Hepatic stellate cell (primary cell): ENCODE measurements at regions not wholly inside any gene's neighbourhood (a gene's known extent, or its start where the extent isn't known, plus 50 kb on each side); places are given as distances from the start of the nearest gene placed in this dataset.

Experiments used
- DNase-seq: peaks from one replicate; pipeline ENCODE4 v3.0.0; 2011; ENCODE audit warnings: low spot score

DNA sequence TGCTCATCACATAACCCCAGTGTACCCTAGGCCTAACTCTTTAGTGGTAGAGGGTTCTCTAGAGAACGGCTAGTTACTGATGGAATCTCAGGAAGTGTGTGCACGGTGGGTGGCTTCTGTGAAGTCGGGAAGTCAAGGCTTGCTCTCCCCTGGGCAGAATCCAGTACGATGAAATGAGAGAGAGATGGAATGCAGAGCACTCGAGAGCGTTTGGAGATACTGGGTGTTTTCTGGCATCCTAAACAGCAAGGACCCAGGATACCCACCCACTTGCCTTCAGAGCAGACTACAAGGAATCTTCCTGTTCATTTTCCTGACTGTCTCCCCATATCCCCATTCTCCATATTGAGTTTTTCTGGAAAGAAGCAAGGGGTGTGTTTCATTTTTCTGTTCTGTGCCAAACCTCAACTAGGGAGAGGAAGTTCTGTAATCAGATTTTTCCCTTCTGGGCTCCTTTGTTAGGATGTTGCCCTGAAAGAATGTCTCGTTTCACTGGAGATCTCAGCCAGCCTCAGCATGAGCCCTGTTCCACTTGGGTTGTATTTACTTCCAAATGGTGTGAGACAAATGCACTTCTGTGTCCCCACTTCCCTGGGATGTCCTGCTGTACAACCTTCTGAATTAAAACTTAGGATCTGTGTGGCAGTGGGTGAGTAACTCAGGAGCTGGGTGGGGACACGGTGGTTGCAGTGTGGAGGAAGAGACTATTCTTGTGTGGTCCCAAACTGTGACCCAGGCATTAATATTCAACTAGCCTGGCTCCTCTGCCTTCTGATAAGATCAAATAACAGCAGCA is 108.9 kb upstream of the SPRY4 start:
- peak; percentile 45 for DNase-seq

DNA sequence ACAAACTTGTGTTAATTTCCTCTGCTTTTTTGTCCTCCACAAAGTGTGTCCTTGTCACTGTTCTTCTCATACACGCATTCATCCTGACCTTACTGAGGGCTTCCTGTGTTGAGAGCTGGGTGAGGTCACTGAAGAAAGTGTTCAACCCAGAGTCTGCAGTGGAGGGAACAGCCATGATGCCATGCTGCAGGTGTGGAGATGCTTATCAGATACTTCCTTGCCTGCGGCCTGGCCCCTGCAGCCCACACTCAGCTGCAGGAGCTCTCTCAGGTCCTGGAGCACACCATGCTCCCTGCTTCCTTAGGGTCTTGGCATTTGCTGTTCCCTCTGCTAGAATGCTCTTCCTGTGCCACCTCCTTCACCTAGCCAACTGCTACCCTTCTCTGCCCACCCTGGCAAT is 108.1 kb upstream of the SPRY4 start:
- DNase-seq = no peak

DNA sequence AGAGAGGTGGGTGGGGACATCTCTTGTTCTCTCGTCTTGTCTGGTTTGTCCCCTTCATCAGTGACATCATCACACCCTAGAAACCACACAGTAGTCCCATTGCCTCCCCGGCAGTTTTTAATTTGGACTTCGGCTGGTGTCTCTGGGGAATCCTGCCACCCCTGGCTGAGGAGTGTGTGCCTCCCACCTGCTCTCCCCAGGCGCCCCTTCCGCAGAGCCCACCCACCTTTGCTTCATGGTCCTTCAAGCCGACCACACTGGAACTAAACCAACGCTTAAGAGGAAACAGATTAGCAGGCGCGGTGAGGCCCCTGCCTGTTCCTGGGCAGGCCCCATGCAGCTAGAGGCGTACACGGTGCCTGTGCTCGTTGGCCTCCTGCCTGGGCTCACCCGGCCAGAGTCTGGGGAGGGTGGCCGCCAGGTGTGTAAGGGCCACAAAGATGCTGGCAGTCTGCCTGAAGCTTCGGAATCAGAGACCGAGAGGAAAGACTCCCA is 107.6 kb upstream of the SPRY4 start:
- DNase-seq = no peak

DNA sequence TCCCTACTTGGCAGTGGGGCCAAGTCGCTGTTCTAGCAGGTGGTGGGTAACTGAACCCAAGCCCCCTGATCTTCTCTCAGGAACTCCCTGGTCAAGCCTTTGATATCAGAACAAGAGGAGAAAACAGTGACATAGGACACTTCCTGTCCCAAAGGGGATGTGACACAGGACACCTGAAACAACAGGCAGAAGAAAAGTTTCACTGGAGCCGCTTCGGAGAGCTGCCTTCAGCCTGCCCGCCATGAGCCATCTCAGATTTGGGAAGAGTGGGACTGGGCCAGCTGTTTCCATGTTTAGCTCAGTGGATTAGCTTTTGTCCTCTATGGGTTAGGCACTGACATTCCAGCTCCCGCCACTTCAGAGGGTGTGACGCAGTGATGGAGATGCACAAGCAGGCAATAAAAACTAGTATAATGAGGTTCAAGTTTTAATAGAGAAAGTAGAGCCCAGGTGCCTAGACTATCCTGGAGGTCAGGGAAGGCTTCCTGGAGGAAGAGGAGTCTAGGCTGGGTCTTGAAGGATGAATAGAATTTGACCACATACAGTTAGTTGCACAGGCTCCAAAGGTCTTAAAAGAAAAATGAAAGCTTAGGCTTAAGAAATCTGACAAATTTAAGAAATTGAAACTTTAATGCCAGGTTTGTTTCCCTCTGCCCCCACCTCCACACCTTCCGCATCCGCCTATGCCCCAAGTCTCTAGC is 104.1 kb upstream of the SPRY4 start:
- no peak for DNase-seq

DNA sequence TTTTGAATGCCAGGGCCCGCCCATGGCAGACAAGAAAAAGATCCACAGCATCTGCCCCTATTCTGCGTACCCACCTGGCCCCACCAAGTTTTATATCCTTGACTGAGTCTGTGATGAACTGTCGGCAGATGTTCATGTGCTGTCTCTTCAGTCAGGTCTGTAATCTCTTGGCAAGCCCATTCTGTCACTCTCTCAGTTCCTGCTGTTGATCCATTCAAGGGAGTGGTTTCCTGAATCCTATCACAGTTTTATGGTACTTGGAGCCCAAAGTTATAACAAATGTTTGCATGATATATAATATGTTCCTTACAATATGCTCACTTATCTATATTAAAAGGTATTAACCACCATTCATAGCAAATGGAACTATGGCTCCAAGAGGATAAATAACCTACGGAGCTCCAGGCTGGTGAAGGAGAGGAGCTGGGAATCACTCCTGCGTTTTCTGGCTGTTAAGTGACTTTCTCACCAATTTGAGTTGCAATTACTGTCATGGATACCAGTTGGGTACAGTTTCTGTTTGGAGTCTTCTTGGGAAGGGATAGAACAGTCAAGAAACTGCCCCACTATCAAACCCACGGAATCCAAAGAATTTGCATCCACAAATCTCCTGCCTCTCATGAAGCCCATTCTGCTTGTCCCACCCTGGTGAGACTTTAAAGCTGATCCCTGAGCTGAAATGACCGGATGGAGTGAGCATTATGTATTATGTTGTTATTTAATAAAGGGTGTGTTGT is 103.4 kb upstream of the SPRY4 start:
- DNase-seq = no peak

DNA sequence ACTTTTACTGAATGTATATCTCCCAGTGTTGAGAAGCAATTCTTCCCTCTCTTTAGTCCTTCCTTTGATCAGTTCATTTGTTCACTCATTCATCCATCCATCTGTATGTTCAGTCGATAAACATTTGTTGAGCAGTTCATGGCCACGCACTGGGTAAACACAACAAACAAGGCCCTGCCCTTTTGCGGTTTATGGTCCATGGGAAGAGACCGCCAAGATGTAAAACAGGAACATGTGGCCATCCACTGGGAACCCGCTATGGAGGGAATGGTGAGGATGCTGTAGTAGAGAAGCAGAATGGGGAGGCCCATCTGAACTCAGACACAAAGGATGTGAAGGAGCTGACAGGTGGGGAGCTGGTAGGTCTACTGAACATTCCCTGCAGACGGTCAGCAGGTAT is 102.7 kb upstream of the SPRY4 start:
- no peak for DNase-seq

DNA sequence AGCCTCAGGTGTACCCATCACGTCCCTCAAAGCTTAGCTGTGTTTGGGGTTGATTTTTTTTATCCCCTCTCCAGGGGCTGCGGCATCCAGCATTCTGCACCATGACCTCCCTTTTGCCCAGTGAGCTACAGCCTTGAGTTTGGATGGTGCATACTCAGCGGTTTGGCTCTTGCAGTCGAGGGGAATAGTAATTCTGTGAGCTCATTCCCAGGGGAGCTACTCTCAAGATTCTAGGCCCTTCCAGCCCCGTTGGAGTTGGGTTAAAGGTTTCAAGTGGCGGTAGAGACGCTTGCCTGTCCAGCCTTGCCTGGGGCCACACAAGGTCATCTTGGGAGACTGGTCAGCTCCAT is 102.2 kb upstream of the SPRY4 start:
- DNase-seq = no peak

DNA sequence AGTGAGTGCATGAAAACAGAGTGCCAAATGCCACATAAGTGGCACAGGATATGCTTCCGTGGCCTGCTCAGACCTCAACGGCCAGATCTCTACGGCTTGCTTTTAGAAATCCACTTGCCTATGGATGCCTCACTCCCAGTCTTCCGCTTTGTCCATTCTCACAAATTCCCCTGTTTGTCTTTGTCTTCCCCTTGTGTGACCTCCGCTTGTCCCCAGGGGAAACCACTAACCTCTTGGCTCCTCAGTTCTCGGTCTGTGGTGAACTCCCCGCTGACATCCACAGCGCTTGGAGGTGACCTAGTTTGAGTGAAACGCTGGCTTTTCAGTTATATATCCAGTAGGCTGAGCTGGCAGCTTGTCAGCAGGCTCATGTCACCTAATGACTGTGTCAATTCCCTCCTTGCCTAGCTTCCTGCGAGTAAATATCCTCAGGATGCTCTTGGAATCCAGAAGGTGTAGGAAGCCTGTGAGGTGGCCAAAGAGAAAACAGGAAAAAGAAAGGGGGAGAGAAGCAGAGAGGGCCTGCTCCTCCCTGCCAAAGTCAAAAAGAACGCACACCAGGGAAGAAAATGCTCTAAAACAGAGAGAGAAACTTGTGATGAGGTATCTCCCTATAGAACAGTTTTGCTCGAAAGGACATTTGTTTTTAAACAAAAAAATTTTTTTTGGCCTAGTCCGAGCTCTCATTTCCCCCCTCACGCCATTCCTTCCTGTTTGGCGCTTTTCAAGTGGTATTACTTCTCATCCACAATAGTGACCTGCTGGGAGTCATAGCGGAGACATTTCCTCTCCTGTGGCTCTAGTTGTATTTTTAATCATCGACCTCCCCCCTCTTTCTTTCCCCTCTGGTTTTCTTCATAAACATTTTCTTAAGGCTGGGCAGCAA is 101.6 kb upstream of the SPRY4 start:
- peak; percentile 58 for DNase-seq

DNA sequence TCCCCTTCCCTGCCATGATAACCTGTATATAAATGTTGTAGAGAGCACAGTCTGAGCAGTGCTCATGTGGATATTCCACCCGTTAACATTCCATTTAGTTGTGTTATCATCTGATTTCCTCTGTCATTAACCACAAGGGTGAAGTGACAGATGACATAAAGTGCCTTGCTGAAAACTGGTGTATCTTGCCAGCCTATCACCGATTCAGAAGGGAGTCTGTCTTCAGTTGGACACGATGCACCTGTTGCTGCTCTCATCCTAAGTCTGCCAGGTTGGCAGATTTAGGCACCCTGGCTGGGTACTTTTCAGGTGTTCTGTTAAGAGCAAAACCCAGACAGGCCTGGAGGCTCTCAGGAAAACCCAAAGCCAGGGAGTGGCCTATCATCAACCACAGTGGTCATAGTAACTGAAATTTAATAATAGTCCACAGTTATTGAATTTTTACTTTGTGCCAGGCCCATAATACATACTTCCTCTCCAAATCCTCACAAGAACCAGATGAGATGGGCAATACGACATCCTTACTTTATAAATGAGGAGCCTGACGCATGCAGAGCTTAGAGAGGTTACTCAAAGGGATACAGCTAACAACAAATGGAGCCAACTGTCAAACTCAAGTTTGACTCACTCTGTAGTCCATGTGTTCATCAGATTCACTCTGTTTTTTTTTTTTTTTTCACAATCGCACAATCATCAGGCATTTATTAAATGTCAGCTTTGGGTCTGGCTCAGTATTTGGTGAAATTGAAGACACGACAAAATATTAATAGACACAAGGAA is 100.7 kb upstream of the SPRY4 start:
- DNase-seq = no peak

DNA sequence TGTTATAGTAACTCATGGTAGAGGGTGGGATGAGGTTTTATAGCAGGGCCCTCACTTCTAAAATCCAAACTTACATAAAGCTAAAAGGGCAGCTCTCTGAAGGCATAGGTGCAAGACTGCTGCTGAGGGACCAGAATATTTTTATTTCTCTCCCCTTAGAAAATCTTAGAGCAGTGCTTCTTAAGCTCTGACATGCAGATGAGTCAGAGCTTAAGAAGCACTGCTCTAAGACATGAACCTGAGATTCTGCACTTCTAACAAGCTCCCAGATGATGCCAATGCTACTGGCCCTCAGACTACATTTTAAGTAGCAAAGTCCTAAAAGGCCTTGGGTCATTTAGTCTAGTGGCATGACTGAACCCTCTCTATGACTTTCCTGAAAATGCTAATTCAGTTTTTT is 97.6 kb upstream of the SPRY4 start:
- DNase-seq = no peak

DNA sequence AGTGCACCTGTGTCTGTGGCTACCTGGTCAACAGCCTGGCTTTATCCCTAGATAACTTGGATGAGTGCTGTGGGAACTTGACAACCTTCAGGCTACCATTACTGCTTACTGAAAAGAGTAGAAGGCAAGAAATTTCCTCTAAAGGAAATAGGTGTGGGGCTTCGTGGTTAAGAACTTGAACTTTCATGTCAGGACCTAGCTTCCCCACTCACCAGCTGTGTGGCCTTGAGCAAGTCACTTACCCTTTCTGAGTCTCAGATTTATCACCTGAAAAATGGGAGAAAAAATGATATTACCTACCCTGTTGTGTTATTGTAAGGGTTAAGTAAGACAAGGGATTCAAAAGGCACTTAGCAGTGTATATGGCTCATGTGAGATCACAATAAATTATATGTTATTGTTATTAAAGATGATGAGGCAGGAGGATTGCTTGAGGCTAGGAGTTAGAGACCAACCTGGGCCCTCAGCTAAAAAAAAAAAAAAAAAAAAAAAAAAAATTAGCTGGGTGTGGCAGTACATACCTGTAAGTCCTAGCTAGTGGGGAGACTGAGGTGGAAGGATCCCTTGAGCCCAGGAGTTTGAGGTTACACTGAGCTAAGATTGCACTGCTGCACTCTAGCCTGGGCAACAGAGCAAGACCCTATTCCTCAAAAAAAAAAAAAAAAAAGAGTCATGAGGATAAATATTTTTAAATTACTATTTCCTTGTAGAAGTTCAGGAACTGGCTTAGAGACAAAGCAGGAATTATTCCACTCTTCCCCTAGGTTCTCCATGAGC is 97.0 kb upstream of the SPRY4 start:
- no peak for DNase-seq

DNA sequence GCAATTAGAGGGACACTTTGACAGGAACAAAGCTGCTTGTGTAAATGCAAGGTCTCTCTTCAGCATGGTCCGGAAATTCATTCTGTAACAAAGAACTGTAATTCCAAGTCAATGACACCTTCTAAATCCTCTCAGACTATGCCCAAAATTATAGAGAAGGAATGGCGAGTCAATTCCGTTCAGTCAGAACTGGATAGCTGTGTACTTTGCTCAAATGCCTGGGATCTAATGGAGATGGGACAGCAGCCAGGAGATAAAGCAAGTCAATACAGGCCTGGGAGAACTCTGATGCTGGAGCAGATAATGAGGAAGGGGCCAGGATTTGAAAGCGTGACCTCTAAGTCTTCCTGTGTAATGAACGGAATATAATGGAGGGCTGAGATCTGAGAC is 96.4 kb upstream of the SPRY4 start:
- DNase-seq = no peak

DNA sequence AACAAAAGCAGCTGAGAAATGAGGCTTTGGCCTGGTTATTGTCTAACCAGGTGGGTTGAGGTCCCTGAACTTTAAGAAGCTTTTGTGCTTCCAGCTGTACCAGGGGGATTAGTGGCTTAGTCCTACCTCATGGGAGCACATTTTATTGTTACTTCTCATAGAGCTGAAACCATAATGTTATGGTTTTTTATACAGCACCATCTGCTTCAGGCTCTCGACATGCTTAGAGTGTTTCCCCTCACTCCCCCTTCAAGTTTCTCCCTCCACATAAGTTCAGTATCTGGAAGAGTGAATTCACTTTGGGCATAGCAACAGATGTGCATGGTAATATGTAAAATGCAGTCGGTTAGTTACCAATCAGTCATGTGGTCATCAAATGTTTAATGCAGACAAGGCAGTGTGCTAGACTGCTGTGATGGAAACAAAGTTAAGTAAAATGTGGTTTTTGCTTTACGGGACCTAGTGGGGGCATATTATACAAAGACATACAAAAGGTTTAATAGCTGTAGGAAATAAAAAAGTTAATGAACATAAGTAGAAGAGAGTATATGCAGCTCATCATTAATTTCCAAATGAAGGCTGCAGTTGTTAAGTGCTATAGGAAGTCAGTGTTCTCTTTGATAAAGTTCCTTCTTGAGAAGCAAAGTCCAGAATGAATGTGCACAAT is 95.9 kb upstream of the SPRY4 start:
- DNase-seq = no peak

DNA sequence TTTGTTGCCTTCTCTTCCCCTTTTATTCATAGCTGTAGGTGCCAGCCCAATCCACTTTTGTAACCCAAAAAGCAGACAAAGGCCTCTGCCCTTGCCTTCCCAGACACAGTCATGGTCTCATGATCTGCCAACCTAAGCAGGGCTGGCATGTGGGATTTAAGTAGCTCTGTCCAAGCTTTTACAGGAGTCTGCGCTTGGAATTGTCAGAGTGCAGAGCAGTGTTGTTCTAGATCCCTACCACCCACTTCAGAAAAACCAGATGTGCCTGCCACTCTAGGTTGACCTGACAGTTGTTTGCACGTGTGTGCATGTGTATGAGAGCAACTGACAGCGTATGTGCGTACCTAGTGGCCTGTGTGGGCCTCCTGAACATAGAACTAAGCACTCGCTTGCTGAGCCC is 87.8 kb upstream of the SPRY4 start:
- DNase-seq = no peak

DNA sequence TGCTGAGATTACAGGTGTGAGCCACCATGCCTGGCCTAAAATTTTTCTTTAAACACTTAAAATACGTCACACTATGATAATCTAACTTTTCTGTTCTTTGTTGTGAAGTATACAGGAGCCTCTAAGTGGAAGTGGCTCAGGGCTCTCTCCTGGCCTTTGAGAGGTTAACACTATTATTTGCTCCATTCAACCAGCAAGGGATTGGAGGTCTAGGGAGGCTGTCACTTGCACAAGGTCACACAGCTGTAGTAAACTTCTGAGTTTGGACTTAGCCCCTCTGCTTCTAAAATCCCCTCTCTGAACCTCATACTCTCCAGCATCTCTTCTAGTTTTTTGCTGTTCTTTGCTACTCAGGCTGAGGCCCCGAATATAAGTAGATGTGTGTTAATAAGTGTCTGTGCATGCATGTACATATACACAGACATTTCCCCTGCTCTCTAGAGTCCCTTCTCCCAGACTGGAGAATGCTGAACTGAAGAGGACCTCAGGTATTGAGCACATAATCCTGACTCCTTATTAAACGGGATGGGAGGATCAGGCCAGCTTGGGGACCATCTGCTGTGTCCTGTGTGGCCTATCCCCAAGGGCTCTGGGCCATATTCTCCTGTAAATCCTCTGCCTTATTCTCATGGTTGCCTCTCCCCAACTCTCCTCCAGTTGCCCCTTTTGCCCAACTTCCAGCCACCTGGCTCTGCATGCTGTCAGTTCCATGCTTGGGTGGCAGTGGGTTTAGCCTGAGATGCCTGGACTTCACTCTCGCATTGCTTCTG is 87.0 kb upstream of the SPRY4 start:
- no peak for DNase-seq

DNA sequence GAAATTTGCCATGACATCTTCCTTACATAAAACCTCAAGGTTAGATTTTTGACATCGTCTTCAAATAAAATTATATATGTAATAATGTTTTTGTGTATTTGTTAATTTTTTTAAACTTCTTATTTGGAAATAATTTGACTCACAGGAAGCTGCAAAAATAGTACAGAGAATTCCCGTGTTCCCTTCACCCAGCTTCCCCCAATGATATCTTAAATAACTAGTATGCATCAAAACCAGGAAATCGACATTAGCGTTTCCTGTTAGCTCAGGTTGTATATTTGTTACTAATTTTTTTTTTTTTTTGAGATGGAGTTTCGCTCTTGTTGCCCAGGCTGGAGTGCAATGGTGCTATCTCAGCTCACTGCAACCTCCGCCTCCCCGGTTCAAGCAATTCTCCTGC is 86.3 kb upstream of the SPRY4 start:
- DNase-seq = no peak

DNA sequence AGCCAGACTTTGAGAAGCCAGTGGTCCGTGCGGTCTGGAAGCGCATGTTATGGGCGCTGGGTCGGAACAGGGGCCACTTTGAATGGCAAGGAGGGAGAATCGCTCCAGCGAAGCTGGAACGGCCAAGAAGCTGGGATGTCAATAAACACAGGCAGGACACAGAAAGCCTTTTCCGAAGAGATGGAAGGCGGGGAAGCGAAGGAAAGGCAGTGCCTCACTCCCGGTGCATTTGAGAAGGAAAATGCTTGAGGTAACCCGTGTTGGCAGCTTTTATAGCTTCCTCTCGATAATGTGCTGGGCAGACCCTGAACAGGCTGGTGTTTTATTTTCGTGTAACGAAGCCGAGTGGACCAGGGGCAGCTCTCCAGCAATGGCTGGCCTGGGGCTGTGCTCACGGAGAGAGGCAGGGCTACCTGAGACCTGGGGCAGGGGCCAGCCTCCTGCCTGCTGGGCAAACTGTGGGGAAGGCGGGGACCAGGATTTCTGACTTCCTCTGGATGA is 84.2 kb upstream of the SPRY4 start:
- no peak for DNase-seq

DNA sequence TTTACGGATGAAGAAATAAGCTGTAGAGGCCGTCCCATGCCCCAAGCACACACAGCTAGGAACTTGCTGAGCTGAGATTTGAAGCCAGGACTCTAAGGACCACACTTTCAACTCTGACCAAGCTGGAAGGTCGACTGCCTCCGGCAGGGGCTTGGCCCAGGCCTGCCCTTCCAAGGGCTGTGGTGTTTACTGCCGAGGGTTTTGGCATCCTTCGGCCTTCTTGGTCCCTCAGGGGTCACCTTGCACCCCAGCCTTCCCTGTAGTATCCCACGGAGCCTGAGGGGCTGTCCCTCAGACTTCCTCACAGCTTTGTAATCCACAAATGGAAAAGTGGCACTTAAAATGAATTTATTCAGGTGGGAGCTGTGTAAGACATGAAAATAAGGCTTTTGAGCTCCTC is 83.7 kb upstream of the SPRY4 start:
- no peak for DNase-seq

DNA sequence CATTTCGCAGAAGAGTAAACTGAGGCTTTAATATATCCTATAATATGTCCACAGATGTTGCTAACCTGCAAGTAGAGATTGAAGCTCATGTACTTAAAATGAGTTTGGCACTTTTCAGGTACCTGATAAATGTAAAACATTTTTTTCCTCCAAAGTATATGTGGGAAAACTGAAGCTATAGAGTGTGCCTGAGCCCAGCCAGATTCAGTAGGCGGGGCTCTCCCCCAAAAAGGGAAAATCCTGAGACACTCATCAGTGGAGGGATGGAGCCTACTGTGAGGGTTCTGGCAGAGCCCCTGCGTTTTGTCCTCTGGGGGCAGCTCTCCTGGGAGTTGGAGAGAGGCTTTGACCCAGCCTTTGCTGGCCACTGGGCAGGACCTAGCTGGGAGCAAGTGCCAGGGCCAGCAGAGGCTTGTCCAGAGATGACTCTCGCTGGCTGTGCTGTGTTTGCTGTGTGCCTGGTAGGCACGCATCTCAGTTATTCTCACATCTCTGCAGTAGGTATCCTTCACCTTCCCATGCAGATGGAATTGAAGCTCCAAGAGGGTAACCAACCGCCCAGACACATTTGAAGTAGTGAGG is 81.1 kb upstream of the SPRY4 start:
- no peak for DNase-seq
